ENCODE measurements at regions not wholly inside any gene's neighbourhood (a gene's known extent, or its start where the extent isn't known, plus 50 kb on each side); places are given as distances from the start of the nearest gene placed in this dataset.

DNA sequence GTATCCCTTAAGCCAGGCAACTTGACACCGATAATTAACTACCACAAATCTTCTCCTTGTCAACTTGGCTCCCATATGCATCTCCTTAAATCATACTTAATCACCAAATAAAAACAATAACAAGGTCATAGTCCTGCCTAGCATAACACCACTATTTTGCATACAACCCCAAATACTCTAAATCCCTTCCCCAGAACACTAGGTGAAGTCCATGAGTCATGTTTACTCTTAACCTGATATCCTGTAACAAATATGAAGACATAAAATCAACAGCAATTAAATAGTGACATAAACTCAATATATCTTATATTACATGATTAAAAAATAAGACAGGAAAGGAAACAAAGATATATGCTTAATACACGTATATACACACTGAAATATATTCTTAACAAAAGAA is 362.0 kb downstream of the ETV1 start:
- TF ChIP-seq, protein P1, sequence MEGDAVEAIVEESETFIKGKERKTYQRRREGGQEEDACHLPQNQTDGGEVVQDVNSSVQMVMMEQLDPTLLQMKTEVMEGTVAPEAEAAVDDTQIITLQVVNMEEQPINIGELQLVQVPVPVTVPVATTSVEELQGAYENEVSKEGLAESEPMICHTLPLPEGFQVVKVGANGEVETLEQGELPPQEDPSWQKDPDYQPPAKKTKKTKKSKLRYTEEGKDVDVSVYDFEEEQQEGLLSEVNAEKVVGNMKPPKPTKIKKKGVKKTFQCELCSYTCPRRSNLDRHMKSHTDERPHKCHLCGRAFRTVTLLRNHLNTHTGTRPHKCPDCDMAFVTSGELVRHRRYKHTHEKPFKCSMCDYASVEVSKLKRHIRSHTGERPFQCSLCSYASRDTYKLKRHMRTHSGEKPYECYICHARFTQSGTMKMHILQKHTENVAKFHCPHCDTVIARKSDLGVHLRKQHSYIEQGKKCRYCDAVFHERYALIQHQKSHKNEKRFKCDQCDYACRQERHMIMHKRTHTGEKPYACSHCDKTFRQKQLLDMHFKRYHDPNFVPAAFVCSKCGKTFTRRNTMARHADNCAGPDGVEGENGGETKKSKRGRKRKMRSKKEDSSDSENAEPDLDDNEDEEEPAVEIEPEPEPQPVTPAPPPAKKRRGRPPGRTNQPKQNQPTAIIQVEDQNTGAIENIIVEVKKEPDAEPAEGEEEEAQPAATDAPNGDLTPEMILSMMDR (IDR thresholded peaks at IDR 0.05) = no peak
- TF ChIP-seq POLR2AphosphoS5 (IDR thresholded peaks at IDR 0.05) = no peak

Data from stomach (tissue), 4 donors.